ENCODE measurements at regions not wholly inside any gene's neighbourhood (a gene's known extent, or its start where the extent isn't known, plus 50 kb on each side); places are given as distances from the start of the nearest gene placed in this dataset.

DNA sequence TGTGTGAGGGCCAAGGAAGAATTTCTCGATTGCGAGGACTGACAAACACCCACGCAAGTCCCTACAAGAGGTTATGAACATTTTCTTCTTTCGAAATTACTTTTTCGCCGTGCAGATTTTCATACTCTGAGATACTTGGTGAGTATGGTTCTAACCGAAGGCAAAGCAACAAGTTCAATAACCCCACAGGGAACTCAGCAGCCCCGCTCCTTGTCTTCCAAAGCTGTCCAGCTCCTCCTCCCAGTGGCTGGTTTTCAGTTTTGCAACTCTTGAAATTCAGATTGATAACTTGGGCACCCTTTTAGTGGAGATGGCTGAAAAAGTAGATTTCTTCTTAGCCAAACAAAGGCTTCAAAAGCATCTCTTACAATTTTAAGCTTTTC is 154.4 kb downstream of the SETD4 start:
- H3K4me3 ChIP-seq (ENCODE audit: low read depth, low read length), result no peak overlapping the region
- no peak for DNase-seq (ENCODE audit: low read depth)

DNA sequence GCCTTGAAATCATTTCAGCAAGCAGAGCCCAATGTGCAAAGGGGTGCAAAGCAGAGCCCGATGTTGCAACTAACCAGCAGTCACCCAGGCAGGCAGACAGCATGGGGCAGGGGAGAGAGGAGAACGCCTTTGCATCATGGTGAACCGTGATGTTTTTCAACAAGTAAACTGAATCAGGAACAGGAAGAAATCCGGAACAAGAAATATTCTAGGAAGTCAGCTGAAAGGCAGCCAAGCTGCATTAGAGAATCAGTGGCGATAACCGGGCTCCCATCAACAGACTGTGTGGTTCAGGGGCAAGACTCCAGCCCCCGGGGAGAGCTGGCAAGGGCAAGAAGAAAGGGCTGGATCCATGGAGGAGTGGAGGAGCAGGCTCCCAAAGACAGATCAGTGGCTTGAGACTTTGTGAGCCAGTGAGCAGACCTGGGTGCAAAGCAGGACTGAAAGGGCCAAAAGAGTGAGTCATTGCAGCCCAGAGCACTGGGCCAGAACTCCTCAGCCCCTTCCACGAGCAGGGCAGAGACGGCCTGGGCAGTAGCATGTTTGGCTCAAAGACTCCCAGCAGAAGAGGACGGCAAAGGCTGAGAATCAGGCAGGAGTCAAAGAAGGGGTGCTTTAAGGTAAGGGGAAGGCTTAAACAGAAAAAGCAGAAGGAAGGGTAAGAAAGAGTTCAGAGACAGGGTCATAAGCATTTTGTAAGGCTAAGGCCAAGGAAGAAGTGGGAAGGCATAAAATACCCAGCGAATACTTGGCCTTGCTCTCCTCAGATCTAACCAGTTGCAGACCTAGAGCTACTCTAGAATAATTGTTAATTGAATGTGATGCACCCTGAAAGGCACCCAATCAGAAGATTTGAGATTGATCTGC is 155.0 kb downstream of the SETD4 start:
- H3K4me3 ChIP-seq (ENCODE audit: low read depth, low read length), result no peak overlapping the region
- no peak for DNase-seq (ENCODE audit: low read depth)
- TF ChIP-seq MYC (IDR thresholded peaks at IDR 0.05; ENCODE audit: low read depth, low read length) (no peak), POLR2A (IDR thresholded peaks at IDR 0.05; ENCODE audit: extremely low read depth, insufficient read length) (no peak)
- TF ChIP-seq, protein P1, sequence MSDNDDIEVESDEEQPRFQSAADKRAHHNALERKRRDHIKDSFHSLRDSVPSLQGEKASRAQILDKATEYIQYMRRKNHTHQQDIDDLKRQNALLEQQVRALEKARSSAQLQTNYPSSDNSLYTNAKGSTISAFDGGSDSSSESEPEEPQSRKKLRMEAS (IDR thresholded peaks at IDR 0.05; ENCODE audit: low read depth, low read length), result no peak
- TF ChIP-seq, protein P2, sequence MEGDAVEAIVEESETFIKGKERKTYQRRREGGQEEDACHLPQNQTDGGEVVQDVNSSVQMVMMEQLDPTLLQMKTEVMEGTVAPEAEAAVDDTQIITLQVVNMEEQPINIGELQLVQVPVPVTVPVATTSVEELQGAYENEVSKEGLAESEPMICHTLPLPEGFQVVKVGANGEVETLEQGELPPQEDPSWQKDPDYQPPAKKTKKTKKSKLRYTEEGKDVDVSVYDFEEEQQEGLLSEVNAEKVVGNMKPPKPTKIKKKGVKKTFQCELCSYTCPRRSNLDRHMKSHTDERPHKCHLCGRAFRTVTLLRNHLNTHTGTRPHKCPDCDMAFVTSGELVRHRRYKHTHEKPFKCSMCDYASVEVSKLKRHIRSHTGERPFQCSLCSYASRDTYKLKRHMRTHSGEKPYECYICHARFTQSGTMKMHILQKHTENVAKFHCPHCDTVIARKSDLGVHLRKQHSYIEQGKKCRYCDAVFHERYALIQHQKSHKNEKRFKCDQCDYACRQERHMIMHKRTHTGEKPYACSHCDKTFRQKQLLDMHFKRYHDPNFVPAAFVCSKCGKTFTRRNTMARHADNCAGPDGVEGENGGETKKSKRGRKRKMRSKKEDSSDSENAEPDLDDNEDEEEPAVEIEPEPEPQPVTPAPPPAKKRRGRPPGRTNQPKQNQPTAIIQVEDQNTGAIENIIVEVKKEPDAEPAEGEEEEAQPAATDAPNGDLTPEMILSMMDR (IDR thresholded peaks at IDR 0.05; ENCODE audit: low read depth, low read length), result no peak

More for the DNA sequence above, 154.4 kb downstream of the SETD4 start:
- TF ChIP-seq, protein P2 (IDR thresholded peaks at IDR 0.05; ENCODE audit: low read depth, low read length), result no peak
- TF ChIP-seq POLR2A (IDR thresholded peaks at IDR 0.05; ENCODE audit: extremely low read depth, insufficient read length) (no peak), MYC (IDR thresholded peaks at IDR 0.05; ENCODE audit: low read depth, low read length) (no peak)
- TF ChIP-seq, protein P1 (IDR thresholded peaks at IDR 0.05; ENCODE audit: low read depth, low read length), result no peak

DNA sequence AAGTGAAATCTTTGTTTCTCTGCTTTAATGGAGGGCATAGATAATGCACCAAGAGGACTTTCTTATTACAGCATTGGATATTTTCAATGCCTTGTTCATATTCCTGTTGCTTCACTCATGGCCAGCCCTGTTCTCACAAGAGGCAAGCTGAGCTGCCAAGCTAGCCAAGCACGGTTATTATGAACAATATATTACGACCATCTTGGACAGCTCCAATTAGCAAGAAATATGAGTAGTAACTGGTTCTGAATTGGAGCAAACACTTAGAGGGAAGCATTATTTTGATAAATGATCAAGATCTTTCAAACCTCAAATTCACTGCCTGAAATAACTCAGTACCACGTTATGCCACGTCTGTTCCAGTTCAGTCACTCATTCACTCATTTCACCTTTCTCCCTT is 159.8 kb downstream of the SETD4 start:
- no peak for DNase-seq (ENCODE audit: low read depth)
- H3K4me3 ChIP-seq (ENCODE audit: low read depth, low read length), result no peak overlapping the region
- TF ChIP-seq, protein P1 (IDR thresholded peaks at IDR 0.05; ENCODE audit: low read depth, low read length), result no peak
- TF ChIP-seq, protein P2 (IDR thresholded peaks at IDR 0.05; ENCODE audit: low read depth, low read length), result no peak
- no peak for TF ChIP-seq MYC (IDR thresholded peaks at IDR 0.05; ENCODE audit: low read depth, low read length)
- TF ChIP-seq POLR2A (IDR thresholded peaks at IDR 0.05; ENCODE audit: extremely low read depth, insufficient read length), result no peak

DNA sequence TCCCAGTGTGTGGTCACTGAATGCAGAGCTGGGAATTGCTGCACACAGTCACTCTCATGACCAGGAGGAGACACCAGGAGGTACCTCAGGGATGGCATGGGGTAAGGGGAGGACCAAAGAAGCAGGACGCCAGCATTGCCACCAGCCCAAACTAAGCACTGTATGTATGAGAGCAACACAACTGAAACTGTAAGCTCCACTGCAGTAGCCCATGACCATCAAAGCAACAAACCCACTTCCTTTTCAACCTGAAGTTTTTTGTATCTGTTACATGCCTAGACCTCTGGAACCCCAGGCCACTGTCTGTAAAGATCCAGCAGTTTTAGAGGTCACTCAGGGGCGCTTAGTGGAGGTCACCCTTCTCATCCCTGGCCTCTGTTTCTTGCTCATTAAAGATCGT is 164.3 kb downstream of the SETD4 start:
- no peak overlapping the region for H3K4me3 ChIP-seq (ENCODE audit: low read depth, low read length)
- no peak for DNase-seq (ENCODE audit: low read depth)
- TF ChIP-seq MYC (IDR thresholded peaks at IDR 0.05; ENCODE audit: low read depth, low read length) (no peak), POLR2A (IDR thresholded peaks at IDR 0.05; ENCODE audit: extremely low read depth, insufficient read length) (no peak)
- TF ChIP-seq, protein P1 (IDR thresholded peaks at IDR 0.05; ENCODE audit: low read depth, low read length), result no peak
- TF ChIP-seq, protein P2 (IDR thresholded peaks at IDR 0.05; ENCODE audit: low read depth, low read length), result no peak

DNA sequence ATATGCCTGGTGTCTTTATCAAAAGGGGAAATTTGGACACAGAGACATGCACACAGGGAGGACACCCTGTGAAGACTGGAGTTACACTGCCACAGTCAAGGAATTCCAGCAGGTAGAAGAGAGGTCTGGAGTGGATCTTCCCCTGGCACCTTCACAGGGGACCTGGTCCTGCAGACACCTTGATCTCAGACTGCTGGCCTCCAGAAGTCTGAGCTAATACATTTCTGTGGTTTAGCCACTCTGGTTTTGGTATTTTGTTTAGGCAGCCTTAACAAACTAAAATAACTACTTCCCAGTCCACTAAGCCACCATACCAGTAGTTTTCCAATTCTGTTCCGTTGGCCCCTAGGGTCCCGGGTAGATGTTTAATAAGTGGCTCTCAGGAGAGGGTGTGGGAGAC is 164.7 kb downstream of the SETD4 start:
- no peak for TF ChIP-seq POLR2A (IDR thresholded peaks at IDR 0.05; ENCODE audit: extremely low read depth, insufficient read length)
- no peak overlapping the region for H3K4me3 ChIP-seq (ENCODE audit: low read depth, low read length)
- DNase-seq (ENCODE audit: low read depth), result no peak

DNA sequence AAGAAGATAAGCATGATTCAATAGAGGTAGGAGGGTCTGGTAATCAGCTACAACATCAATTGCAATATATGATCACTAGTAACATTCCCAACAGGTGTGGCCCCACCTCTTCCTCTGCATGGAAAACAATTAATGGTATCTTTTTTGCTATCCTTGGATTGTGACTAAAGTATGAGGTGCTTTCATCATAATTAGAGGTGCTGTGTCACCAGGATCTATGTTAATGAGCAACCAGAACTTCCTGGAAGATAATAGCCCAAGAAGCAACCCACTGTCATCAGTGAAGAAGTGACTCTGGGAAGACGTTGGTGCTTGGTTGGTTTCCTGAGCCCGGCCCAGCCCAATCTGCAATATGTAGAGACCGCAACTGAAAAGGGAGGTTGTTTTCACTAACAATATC is 167.2 kb downstream of the SETD4 start:
- no peak for DNase-seq (ENCODE audit: low read depth)
- TF ChIP-seq POLR2A (IDR thresholded peaks at IDR 0.05; ENCODE audit: extremely low read depth, insufficient read length), result no peak
- no peak for TF ChIP-seq MYC (IDR thresholded peaks at IDR 0.05; ENCODE audit: low read depth, low read length)
- no peak overlapping the region for H3K4me3 ChIP-seq (ENCODE audit: low read depth, low read length)
